GM19324 (cell line): ENCODE measurements at regions not wholly inside any gene's neighbourhood (a gene's known extent, or its start where the extent isn't known, plus 50 kb on each side); places are given as distances from the start of the nearest gene placed in this dataset.

ENCODE experiments used
- ATAC-seq: cut with Tn5 transposase; IDR thresholded peaks from one replicate; pipeline ENCODE4 v1.9.1; 2021; ENCODE audit warnings: mild to moderate bottlenecking, moderate library complexity; ENCODE audit not compliant: unreplicated experiment, low FRiP score

- no peak for ATAC-seq
Measured at GRCh38 chr1:218669431-218669830, 324.3 kb downstream of the TGFB2 start.

- ATAC-seq: no peak
Measured at GRCh38 chr1:218670875-218671274, 325.7 kb downstream of the TGFB2 start.

GRCh38 chr1:218671573-218671972, 326.4 kb downstream of the TGFB2 start:
- ATAC-seq: no peak

- ATAC-seq: no peak
Measured at GRCh38 chr1:218673170-218673569, 328.0 kb downstream of the TGFB2 start.

- no peak for ATAC-seq
Measured at GRCh38 chr1:218674280-218674773, 329.2 kb downstream of the TGFB2 start.

GRCh38 chr1:218677026-218677425, 331.9 kb downstream of the TGFB2 start:
- no peak for ATAC-seq

- ATAC-seq: no peak
Measured at GRCh38 chr1:218679391-218679790, 334.3 kb downstream of the TGFB2 start.

- ATAC-seq: no peak
Measured at GRCh38 chr1:218679988-218680748, 335.0 kb downstream of the TGFB2 start.

- ATAC-seq: no peak
Measured at GRCh38 chr1:218683242-218683641, 338.1 kb downstream of the TGFB2 start.

GRCh38 chr1:218686258-218686657, 341.1 kb downstream of the TGFB2 start:
- ATAC-seq: no peak

- ATAC-seq: no peak
Measured at GRCh38 chr1:218686761-218687160, 341.6 kb downstream of the TGFB2 start.

GRCh38 chr1:218692808-218693207, 347.7 kb downstream of the TGFB2 start:
- ATAC-seq: no peak

GRCh38 chr1:218693599-218693998, 348.5 kb downstream of the TGFB2 start:
- no peak for ATAC-seq

- ATAC-seq: no peak
Measured at GRCh38 chr1:218694085-218694484, 348.9 kb downstream of the TGFB2 start.

GRCh38 chr1:218694636-218695035, 349.5 kb downstream of the TGFB2 start:
- ATAC-seq: no peak

- no peak for ATAC-seq
Measured at GRCh38 chr1:218695525-218695924, 350.4 kb downstream of the TGFB2 start.

- no peak for ATAC-seq
Measured at GRCh38 chr1:218698141-218698540, 353.0 kb downstream of the TGFB2 start.

- ATAC-seq: no peak
Measured at GRCh38 chr1:218699421-218699820, 354.3 kb downstream of the TGFB2 start.

GRCh38 chr1:218699865-218700264, 354.7 kb downstream of the TGFB2 start:
- no peak for ATAC-seq

GRCh38 chr1:218700666-218701065, 355.5 kb downstream of the TGFB2 start:
- ATAC-seq: no peak

GRCh38 chr1:218701131-218701530, 356.0 kb downstream of the TGFB2 start:
- no peak for ATAC-seq

GRCh38 chr1:218702775-218703174, 357.6 kb downstream of the TGFB2 start:
- ATAC-seq: no peak
